ENCODE measurements at regions not wholly inside any gene's neighbourhood (a gene's known extent, or its start where the extent isn't known, plus 50 kb on each side); places are given as distances from the start of the nearest gene placed in this dataset.

DNA sequence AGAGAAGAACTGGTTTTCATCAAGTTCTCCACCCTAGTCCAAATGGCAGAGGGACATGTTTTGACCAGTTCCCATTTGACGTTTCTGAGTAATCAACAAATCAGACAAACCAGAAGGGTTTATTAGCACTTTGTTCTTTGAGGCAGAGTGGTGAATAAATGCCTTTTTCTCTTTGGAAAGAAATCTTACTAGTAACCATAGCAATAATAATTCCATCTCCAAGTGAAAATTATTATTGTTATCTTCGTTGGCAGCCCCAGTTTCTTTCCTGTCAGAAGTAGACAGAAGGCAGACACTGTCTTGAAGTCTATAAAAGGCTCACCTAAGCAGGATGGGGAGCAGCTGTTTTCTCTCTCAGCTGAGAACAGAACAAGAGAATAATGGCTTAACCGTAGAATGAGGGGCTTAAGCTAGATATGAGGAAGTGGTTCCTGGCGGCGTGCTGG, 391.6 kb downstream of the PBX1 start:
- TF ChIP-seq, protein P1, sequence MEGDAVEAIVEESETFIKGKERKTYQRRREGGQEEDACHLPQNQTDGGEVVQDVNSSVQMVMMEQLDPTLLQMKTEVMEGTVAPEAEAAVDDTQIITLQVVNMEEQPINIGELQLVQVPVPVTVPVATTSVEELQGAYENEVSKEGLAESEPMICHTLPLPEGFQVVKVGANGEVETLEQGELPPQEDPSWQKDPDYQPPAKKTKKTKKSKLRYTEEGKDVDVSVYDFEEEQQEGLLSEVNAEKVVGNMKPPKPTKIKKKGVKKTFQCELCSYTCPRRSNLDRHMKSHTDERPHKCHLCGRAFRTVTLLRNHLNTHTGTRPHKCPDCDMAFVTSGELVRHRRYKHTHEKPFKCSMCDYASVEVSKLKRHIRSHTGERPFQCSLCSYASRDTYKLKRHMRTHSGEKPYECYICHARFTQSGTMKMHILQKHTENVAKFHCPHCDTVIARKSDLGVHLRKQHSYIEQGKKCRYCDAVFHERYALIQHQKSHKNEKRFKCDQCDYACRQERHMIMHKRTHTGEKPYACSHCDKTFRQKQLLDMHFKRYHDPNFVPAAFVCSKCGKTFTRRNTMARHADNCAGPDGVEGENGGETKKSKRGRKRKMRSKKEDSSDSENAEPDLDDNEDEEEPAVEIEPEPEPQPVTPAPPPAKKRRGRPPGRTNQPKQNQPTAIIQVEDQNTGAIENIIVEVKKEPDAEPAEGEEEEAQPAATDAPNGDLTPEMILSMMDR (IDR thresholded peaks at IDR 0.05), result no peak
- TF ChIP-seq POLR2A (IDR thresholded peaks at IDR 0.05) (no peak), EP300 (IDR thresholded peaks at IDR 0.05) (no peak)
